ENCODE measurements at regions not wholly inside any gene's neighbourhood (a gene's known extent, or its start where the extent isn't known, plus 50 kb on each side); places are given as distances from the start of the nearest gene placed in this dataset.
A peak's percentile ranks its signal among the peaks of the same experiment; 100 is the strongest.

DNA sequence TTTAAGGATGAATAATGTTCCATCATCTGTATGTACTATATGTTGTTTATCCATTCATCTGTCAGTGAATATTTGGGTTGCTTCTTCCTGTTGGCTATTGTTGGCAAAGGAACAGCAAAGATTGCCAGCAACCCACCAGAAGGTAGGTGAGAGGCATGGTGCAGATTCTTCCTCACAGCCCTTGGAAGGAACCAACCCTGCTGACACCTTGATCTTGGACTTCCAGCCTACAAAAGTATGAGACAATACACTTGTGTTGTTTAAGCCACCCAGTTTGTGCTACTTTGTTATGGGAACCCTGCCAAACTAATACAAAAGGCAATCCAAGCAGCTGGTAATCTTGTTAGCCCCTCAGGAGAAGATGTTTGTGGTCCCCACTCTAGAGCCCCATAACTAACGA is 122.0 kb downstream of the CARTPT start:
- in situ Hi-C loops (cut with HindIII; ENCODE audit: low pct_unique_long_range_greater_than_20kb, low sequenced_read_pairs): no loop called here
- no peak for DNase-seq (ENCODE audit: low read depth, low spot score)

DNA sequence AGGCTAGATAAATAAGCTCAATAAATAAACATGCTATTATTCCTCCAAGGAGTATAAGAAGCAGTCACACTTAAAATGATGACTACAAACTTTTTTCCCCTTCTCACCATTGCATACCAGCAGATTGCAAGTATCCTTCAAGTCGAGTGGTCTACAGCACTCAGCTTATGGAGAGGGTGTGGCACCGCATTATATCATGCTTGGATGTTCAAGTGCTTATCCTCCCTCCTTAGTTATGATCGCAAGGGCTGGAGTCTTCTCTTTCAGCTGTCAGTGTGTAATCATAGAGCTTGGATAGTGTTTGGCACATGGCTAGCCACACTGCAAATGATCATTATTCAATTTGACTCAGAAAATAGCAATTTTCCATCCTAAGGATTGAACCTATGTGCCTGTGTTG is 124.0 kb downstream of the CARTPT start:
- in situ Hi-C loops (cut with HindIII; ENCODE audit: low pct_unique_long_range_greater_than_20kb, low sequenced_read_pairs): no loop called here
- DNase-seq (ENCODE audit: low read depth, low spot score): no peak

DNA sequence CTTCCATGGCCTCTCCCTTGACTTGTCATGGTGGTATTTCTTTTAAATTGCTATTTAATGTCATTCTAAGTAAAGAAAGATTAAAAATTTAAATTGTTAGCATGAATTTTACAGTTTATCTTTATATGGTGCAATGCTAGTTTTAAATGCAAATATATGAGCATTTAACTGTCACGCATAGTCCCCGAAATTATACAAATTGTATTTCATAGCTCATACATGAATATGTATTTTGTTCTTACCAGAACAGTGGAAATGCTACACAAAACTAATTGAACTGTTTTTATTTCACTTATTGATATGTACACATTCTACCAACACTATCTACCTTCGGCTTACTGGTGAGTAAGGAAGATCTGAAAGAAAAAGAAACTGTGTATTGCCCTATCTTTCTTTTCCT is 125.8 kb downstream of the CARTPT start:
- no peak for DNase-seq (ENCODE audit: low read depth, low spot score)
- in situ Hi-C loops (cut with HindIII; ENCODE audit: low pct_unique_long_range_greater_than_20kb, low sequenced_read_pairs): no loop called here

DNA sequence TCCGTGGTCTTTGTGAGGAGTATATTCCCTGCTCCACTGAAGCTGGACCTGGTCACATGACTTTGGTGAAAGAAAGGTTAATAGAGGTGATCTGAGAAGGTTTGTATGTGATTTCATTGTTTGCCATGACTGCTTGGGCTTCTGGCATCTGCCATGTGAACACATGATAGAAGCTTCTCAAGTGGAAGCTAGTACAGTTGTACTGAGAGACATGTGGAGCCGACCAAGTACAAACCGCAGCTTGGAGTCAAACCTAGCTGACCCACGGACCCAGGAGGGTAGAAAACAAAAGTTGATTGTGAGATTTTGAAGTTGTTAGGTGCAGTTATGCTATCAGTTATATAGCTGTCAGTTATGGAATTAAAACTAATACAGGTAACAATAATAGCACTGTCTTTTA is 140.4 kb downstream of the CARTPT start:
- no peak for DNase-seq (ENCODE audit: low read depth, low spot score)
- in situ Hi-C loops (cut with HindIII; ENCODE audit: low pct_unique_long_range_greater_than_20kb, low sequenced_read_pairs): no loop called here

DNA sequence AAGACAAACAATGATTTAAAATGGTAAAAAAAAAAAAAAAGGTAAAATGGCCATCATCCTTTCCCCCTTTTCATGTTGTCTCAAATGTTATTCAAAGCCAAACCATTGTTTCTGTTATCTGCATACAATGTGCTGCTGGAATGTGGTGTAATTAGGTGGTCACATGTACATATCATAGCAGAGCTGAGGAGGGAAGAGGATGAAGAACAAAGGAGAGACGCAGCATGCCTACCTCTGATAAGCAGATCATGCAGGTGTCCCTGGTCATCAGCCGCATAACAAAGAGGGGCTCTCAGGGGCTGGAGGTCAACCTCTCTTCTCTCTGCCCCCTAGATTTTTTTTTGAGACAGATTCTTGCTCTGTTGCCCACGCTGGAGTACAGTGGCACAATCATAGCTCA is 141.0 kb downstream of the CARTPT start:
- in situ Hi-C loops (cut with HindIII; ENCODE audit: low pct_unique_long_range_greater_than_20kb, low sequenced_read_pairs): no loop called here
- no peak for DNase-seq (ENCODE audit: low read depth, low spot score)

DNA sequence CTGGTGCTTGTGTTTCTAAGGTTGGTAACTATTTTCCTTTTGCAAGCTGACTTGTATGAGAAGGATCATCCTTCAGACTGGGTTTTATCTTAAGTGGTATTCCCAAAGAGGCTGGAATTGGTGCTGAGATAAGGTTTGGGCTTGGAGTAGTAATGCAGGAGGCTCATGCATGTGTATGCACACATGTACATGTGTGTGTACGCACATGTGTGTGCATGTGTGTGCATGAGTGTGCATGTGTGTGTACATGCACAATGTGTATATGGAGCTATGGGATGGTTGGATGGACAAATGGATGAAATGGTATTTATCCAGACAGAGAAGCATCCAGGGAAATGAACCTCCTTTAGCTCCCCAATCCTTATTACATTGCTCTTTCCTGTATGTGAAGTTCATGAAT is 142.6 kb downstream of the CARTPT start:
- no peak for DNase-seq (ENCODE audit: low read depth, low spot score)
- in situ Hi-C loops (cut with HindIII; ENCODE audit: low pct_unique_long_range_greater_than_20kb, low sequenced_read_pairs): no loop called here

DNA sequence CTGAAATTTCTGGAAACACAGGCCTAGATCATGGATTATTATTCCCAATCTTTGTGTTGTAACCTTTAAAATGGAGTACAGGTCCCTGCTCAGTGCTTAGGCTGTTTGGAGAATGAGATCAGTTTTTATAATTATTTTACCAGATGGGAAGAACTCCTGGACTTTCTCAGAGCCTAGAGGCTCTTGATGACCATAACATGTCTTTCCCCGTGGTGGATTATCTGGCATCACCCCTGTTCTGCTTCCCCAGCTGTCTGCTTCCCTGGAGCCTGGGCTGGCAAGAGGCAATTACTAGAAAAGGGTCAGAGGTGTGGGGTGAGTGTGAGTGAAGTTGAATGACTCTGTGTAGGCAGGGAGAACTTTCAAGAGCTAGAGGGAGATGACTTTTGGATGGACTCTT is 143.0 kb downstream of the CARTPT start:
- DNase-seq (ENCODE audit: low read depth, low spot score): no peak
- in situ Hi-C loops (cut with HindIII; ENCODE audit: low pct_unique_long_range_greater_than_20kb, low sequenced_read_pairs): no loop called here

DNA sequence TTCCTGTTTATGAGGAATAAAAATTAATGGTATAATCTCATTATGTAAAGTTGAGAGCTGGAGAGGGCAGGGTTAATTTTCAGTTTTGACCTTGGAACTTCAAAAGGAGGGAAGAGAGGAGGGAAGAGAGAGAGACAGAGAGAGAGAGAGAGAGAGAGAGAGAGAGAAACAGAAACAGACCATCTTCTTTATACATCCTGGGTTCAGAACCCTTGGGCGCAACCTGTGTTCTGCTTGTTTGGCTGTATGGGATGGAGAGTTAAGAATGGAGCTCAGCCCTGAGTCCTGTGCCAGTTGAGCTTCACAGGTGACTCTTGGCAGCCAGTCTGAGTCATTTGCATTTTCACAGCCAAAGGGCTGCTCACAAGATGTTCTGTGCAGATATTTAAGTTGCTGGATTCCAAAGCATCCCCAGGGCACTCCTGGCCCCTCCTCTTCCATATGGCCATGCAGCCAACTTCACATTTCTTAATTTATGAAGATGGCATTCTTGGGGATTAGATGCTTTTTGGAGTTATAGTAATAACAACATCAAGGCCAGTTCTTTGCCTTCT is 143.5 kb downstream of the CARTPT start:
- in situ Hi-C loops (cut with HindIII; ENCODE audit: low pct_unique_long_range_greater_than_20kb, low sequenced_read_pairs): no loop called here

DNA sequence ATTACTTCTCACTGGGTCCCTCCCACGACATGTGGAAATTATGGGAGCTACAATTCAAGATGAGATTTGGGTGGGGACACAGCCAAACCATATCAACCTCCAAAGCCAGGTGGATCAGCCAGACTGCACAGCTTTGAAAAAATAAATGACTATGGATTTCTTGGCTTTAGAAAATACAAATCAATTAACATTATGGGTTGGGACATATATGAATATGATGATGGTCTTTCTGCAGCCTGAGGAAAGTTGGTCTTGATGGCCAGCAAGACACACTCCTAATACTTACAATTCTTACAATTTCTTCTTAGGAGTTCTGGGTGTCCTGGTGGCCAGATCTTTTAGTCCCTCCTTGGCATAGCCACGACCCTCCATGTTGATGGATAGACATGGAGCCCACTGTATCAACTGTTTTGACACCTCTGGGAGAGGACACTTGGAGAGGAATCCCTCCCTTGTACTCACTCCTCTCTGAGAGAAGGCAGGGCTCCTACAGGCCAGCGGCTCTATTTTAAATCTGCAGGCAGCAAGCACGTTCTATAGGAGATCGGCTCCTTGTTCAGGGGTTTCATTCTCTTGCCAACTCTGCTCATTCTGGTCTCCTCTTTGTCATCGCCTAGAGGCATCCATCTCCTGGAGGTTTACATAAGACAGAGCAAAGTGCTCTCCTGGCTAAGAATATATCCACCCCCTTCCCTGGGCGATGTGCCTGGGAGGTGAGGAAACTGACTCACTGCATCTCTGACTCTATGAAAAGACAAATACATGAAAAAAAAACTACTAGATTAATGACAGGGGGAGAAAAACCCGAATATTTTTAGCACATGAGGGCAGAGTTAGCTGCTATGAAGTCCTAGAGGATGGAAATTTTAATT is 145.9 kb downstream of the CARTPT start:
- DNase-seq (ENCODE audit: low read depth, low spot score): no peak
- in situ Hi-C loops (cut with HindIII; ENCODE audit: low pct_unique_long_range_greater_than_20kb, low sequenced_read_pairs): no loop called here

More for the DNA sequence above, 143.5 kb downstream of the CARTPT start:
- DNase-seq (ENCODE audit: low read depth, low spot score): no peak

DNA sequence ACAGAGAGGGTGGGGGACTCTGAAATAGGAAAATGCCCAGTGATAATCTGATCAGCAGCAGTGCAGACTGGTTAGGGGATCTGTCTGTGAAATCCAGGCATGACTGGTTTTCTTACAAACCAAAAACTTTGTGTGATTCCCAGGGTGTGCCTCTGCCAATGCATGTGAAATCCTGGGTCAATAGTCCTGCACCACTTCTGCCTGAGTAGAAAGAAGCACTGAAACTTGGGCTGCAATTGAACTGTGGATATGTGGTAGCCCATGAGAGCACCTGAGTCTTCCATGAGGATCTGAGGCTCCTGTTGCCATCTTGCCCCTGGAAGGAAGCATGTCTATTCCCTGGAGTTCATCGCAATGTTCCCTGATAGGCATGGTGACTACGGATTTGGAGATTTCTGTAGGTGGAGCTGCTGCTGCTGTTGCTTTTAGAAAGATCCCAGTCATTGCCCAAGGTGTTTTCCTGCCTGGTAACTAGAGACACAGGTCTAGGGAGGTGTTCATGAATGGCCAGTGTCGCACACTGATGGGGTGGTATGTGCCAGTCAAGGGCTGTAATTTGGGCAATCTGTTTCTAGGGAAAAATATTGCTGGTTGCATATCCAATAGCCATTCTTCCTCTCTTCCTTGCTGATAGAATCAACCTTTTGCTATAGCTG is 146.7 kb downstream of the CARTPT start:
- DNase-seq (ENCODE audit: low read depth, low spot score): peak; percentile 25
- in situ Hi-C loops (cut with HindIII; ENCODE audit: low pct_unique_long_range_greater_than_20kb, low sequenced_read_pairs): no loop called here

DNA sequence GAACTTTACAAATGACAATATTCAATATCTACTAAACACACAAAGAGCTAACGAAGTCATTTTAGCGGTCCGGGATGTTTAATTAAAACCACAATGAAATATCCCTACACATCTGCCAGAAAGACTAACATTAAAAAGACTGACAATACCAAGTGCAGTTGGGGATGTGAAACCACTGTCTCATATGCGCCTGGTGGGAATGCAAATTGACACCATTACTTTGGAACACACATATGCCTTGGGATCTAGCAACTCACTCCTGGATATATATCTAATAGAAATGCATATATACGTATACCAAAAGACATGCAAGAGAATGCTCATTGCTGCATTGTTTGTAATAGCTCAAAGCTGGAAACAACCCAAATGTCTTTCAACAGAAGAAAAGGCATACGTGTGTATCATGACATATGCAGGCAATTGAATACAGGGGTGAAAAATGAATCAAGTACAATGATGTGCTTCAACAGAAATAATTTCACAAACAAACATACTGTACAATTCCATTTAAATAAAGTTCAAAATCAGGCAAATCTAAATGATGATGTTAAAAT is 153.3 kb downstream of the CARTPT start:
- in situ Hi-C loops (cut with HindIII; ENCODE audit: low pct_unique_long_range_greater_than_20kb, low sequenced_read_pairs): no loop called here
- no peak for DNase-seq (ENCODE audit: low read depth, low spot score)

DNA sequence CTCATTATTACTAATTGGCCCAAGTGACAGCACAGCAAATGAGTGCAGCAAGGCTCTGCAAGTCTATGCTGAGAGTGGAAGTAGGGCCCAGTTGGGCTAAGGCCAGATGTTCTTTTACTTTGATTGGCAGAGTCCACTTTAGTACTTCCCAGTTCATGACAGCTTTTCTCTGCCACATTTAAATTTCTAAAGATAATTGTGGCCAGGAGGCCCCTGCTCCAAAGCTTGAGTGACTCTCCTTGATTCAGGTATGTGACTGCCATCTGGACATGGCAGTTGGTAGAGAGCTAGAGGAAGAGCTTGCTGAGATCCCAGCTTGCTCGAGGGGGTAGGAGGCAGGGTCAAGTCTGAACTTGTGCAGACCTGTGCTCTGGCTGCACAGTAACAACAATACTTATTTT is 154.1 kb downstream of the CARTPT start:
- no peak for DNase-seq (ENCODE audit: low read depth, low spot score)
- in situ Hi-C loops (cut with HindIII; ENCODE audit: low pct_unique_long_range_greater_than_20kb, low sequenced_read_pairs): no loop called here

DNA sequence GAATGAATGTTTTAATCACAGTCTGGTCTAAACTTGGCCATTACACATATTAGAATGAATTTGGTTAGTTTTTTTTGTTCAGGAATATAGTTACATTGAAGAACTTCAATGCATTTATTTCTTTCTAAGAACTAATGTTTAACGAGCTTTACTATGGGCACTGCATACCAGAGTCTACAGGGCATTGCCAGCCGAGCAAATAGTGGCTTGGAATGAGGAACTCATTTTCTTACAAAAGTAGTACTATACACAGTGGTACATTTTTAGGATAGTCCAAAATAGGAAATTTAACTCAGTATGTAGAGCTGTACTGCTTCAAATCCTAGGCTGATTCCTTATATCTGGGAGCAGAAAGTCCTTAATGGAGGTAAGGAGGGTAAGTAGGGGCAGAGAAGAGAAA is 155.4 kb downstream of the CARTPT start:
- DNase-seq (ENCODE audit: low read depth, low spot score): no peak
- in situ Hi-C loops (cut with HindIII; ENCODE audit: low pct_unique_long_range_greater_than_20kb, low sequenced_read_pairs): no loop called here

DNA sequence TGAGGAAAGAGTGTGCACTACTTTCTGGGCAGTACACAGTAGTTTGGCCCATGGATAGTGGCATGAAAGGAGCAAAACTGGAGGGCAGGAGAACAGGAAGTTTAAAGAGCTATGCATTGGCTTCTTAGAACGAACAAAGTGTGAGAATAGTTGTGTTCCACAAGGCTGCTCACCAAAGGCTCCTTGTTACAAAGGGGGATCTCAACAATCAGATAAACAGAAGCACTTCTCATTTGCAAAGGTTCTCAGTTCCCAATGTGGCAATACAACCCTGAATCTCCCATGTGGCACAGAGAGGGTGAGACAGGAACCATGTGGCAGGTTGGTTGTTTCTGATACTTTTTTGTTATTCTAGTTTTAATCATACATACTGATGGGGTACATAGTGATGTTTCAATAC is 158.4 kb downstream of the CARTPT start:
- in situ Hi-C loops (cut with HindIII; ENCODE audit: low pct_unique_long_range_greater_than_20kb, low sequenced_read_pairs): no loop called here
- no peak for DNase-seq (ENCODE audit: low read depth, low spot score)

DNA sequence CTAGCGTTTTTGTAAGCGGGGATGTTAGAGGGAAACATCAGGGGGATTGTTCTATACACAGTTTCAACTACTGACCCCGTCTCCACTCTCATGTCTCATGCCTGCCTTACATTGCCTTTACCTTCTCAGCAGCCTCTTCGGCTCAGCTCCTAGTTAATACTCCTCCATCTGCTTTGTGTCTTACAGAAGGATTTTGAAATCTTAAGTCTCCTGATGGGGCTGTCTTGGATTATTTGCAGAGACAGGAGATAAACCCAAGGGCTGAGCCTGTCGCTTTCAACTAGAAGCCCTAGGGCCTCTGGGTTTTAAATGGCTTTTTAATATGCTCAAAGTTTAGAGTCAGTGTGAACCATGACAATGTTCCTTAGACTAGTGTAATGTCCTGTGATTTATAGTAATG is 161.5 kb downstream of the CARTPT start:
- in situ Hi-C loops (cut with HindIII; ENCODE audit: low pct_unique_long_range_greater_than_20kb, low sequenced_read_pairs): no loop called here
- no peak for DNase-seq (ENCODE audit: low read depth, low spot score)

DNA sequence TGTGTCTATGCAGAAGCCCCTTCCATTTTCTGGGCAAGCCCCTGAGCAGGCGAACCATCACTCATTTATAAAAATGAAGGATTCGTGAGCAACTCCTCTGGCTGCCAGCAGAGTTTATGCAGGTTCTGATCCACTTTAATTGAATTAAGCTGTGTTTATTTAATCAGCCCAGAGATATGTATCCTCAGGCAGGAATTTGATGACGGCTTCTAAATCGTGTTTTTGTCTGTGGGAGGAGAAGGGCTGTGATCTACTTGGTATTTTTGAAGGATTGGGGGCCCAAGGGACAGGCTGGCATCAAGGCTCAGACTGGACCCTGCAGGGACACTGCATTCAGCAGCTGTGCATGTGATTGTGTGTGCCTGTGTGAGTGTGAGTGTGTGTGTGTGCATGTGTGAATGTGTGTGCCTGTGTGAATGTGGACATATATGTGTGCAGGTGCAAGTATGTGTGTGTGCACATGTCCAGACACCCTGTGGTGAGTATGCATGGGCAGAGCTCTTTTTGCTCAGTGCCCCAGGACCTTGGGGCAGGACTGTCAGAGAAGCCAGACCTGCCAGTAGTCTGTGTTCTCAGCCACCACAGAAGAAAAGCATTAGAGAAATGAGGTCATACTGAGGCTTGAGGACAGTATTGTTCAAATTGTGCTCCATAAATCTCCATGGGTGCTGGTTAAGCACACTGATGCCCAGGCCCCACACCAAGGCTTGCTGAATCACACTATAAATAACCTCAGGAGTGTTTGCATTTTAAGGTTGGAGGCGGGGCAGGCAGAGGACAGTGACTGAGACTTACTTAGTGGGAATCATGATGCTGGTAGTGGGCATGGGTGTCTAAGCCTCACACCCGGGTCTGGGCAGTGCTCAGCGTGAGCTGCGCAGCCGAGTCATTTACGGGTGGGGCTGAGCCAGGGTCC is 164.0 kb downstream of the CARTPT start:
- in situ Hi-C loops (cut with HindIII; ENCODE audit: low pct_unique_long_range_greater_than_20kb, low sequenced_read_pairs): no loop called here
- DNase-seq (ENCODE audit: low read depth, low spot score): no peak

DNA sequence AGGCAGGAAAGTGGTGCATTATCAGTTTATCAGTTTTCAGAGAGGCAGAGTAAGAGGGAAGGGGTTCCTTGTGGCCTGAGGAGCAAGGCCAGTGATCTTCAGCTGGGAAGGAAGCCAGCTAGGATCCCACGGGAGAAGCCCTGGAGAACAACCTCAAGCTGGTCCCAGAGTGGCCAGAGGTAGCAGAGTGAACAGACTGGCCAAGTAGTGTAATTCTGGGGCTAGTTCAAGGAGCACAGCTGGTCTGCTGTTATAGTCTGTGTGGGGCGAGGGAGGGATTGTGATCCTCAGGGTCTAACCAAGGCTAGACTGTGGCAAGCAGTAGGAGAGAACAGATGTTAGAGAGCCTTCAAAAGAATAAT is 164.6 kb downstream of the CARTPT start:
- DNase-seq (ENCODE audit: low read depth, low spot score): no peak
- in situ Hi-C loops (cut with HindIII; ENCODE audit: low pct_unique_long_range_greater_than_20kb, low sequenced_read_pairs): no loop called here

DNA sequence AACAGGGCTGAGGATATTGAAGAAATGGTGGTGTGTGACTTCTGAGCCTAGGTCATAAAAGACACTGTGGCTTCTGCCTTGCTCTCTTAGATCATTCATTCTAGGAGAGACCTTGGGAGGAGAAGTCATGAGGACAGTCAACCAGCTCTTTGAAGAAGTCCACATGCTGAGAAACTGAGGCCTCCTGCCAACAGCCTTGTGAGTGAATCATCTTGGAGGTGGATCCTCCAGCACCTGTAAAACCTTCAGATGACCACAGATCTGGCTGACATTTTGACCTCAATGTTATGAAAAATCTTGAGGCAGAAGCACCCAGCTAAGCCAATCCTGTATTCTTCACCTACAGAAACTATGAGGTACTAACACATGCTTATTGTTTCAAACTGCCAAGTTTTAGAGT is 165.9 kb downstream of the CARTPT start:
- DNase-seq (ENCODE audit: low read depth, low spot score): no peak

More for the DNA sequence above, 165.9 kb downstream of the CARTPT start:
- in situ Hi-C loops (cut with HindIII; ENCODE audit: low pct_unique_long_range_greater_than_20kb, low sequenced_read_pairs): no loop called here

Measured in SK-MEL-5 (cell line).